Lung (tissue), 11 donors: ENCODE measurements at regions not wholly inside any gene's neighbourhood (a gene's known extent, or its start where the extent isn't known, plus 50 kb on each side); places are given as distances from the start of the nearest gene placed in this dataset.

Experiments
- ATAC-seq: fragments of 200-7000 bp; cut with Tn5 transposase; one replicate; pipeline ENCODE4 v1.9.1; 2020; ENCODE audit warnings: moderate number of reproducible peaks; ENCODE audit not compliant: insufficient read depth, low FRiP score
- DNase-seq, 3 donors: peaks; one replicate each; pipeline ENCODE4 v3.0.0-alpha.2; 2013 to 2017
- H3K27ac ChIP-seq, 2 donors: one replicate each; pipeline ENCODE4 v1.5.1; 2013; ENCODE audit warnings: mild to moderate bottlenecking in 2 of 2, moderate library complexity in 2 of 2, control low read depth in 1 of 2, inconsistent platforms in 1 of 2, low read depth in 1 of 2, low read length in 1 of 2
- H3K27me3 ChIP-seq, 3 donors: one replicate each; pipeline ENCODE4 v1.5.1; 2013; ENCODE audit warnings: low read length in 2 of 3; ENCODE audit not compliant: control insufficient read depth in 3 of 3, insufficient read depth in 3 of 3
- H3K36me3 ChIP-seq, 4 donors: one replicate each; pipeline ENCODE4 v1.5.1; 2013; ENCODE audit warnings: low read length in 4 of 4, mild to moderate bottlenecking in 1 of 4, moderate library complexity in 1 of 4; ENCODE audit not compliant: control insufficient read depth in 4 of 4, insufficient read depth in 4 of 4
- H3K4me1 ChIP-seq, 5 donors: one replicate each; pipeline ENCODE4 v1.5.1; 2013; ENCODE audit warnings: low read length in 5 of 5, mild to moderate bottlenecking in 2 of 5, moderate library complexity in 1 of 5; ENCODE audit not compliant: control insufficient read depth in 5 of 5, insufficient read depth in 5 of 5
- H3K4me3 ChIP-seq: one replicate; pipeline ENCODE4 v1.5.1; 2013; ENCODE audit warnings: mild to moderate bottlenecking, control low read depth, moderate library complexity
- H3K9ac ChIP-seq, 2 donors: one replicate each; pipeline ENCODE4 v1.5.1; 2013; ENCODE audit warnings: low read length in 2 of 2, control low read depth in 1 of 2; ENCODE audit not compliant: insufficient read depth in 1 of 2
- H3K9me3 ChIP-seq, 4 donors: one replicate each; pipeline ENCODE4 v1.5.1; 2013; ENCODE audit warnings: low read length in 3 of 4, mild to moderate bottlenecking in 1 of 4, moderate library complexity in 1 of 4; ENCODE audit not compliant: control insufficient read depth in 4 of 4, insufficient read depth in 3 of 4
- CTCF ChIP-seq: IDR thresholded peaks from 2 replicates; pipeline ENCODE4 v1.5.1; 2012; ENCODE audit warnings: mild to moderate bottlenecking; ENCODE audit errors: control extremely low read depth, extremely low read depth
- WGBS, 2 donors: extraction: QIAGEN DNeasy Blood & Tissue Kit; methylation state at CpG; one replicate each; pipeline ENCODE4 v1.1.7; 2013; 5-methylcytosine and 5-hydroxymethylcytosine counted together
- donor health status: control.
- donor health status: control.
- donor health status: Bipolar disorder and iron deficiency.
- donor health status: healthy.
- donor health status: DM: yes; HTN: yes; CAD: no.

- Histone ChIP-seq H3K36me3 (no peaks in the 10 kb centered on the region), H3K9me3 (no peaks in the 10 kb centered on the region), H3K27ac (no peak overlapping the region), H3K27me3 (no peaks in the 10 kb centered on the region), H3K9ac (no peak overlapping the region), H3K4me3 (no peak overlapping the region), H3K4me1 (peaks cover 0 to 6% (median 0%) of the 10 kb centered on the region in 5 donors)
- no peak for TF ChIP-seq CTCF
- DNase-seq (peak; percentile 65 to 86 (median 83)), ATAC-seq (no peak)
- WGBS, 2 donors = 47% methylated on average over 3 of the region's 3 CpGs
Observed at GRCh38 chr12:84305144-84305543, 607.5 kb downstream of the SLC6A15 start.

GRCh38 chr12:84294246-84294645, 618.4 kb downstream of the SLC6A15 start:
- Histone ChIP-seq H3K9ac (no peak overlapping the region), H3K4me3 (no peak overlapping the region), H3K9me3 (peaks cover 0 to 3% (median 0%) of the 10 kb centered on the region in 4 donors), H3K27ac (no peak overlapping the region), H3K36me3 (no peaks in the 10 kb centered on the region), H3K4me1 (peaks cover 0 to 5% (median 0%) of the 10 kb centered on the region in 5 donors), H3K27me3 (no peaks in the 10 kb centered on the region)
- DNase-seq (no peak), ATAC-seq (no peak)
- 69 to 76% methylated on average over 2 of the region's 2 CpGs for WGBS, 2 donors
- no peak for TF ChIP-seq CTCF

GRCh38 chr12:84290168-84290567, 622.4 kb downstream of the SLC6A15 start:
- TF ChIP-seq CTCF = no peak
- no peak overlapping the region for H3K4me3 ChIP-seq
- ATAC-seq (no peak), DNase-seq (peak in 1 of 3 donors; percentile 7)
- H3K9me3 ChIP-seq = no peaks in the 10 kb centered on the region
- no peaks in the 10 kb centered on the region for H3K36me3 ChIP-seq
- no peak overlapping the region for H3K9ac ChIP-seq
- no peaks in the 10 kb centered on the region for H3K27me3 ChIP-seq
- peaks cover 0 to 5% (median 0%) of the 10 kb centered on the region in 5 donors for H3K4me1 ChIP-seq
- H3K27ac ChIP-seq = no peak overlapping the region

- H3K4me1 ChIP-seq = no peaks in the 10 kb centered on the region
- H3K27ac ChIP-seq = no peak overlapping the region
- H3K36me3 ChIP-seq = no peaks in the 10 kb centered on the region
- ATAC-seq = no peak
- no peak overlapping the region for H3K4me3 ChIP-seq
- TF ChIP-seq CTCF = no peak
- H3K9ac ChIP-seq = no peak overlapping the region
- WGBS, 2 donors = 77% methylated on average over 2 of the region's 2 CpGs
- DNase-seq = no peak
- peaks cover 0 to 7% (median 0%) of the 10 kb centered on the region in 4 donors for H3K9me3 ChIP-seq
- H3K27me3 ChIP-seq = no peaks in the 10 kb centered on the region
Observed at GRCh38 chr12:84277986-84278385, 634.6 kb downstream of the SLC6A15 start.
